ENCODE measurements at regions not wholly inside any gene's neighbourhood (a gene's known extent, or its start where the extent isn't known, plus 50 kb on each side); places are given as distances from the start of the nearest gene placed in this dataset.

- no peak overlapping the region for H3K27ac Mint-ChIP-seq
- H3K4me1 Mint-ChIP-seq (ENCODE audit: low read depth), result no peaks in the 10 kb centered on the region
- intact Hi-C loops (cut with micrococcal nuclease), result no loop called here
- no peak overlapping the region for H3K4me3 Mint-ChIP-seq
- DNase-seq, result no peak
- no peaks in the 10 kb centered on the region for H3K27me3 Mint-ChIP-seq (ENCODE audit: low read depth)
- no peaks in the 10 kb centered on the region for H3K36me3 Mint-ChIP-seq (ENCODE audit: low read depth)
- peaks cover 4% of the 10 kb centered on the region for H3K9me3 Mint-ChIP-seq
- CTCF ChIA-PET, result no interaction called here
Observed at GRCh38 chr6:92550501-92550900, 868.9 kb downstream of the EPHA7 start.

- Mint-ChIP-seq H3K4me1 (ENCODE audit: low read depth) (no peaks in the 10 kb centered on the region), H3K4me3 (no peak overlapping the region), H3K9me3 (peaks cover 4% of the 10 kb centered on the region), H3K27me3 (ENCODE audit: low read depth) (no peaks in the 10 kb centered on the region), H3K27ac (no peak overlapping the region), H3K36me3 (ENCODE audit: low read depth) (no peaks in the 10 kb centered on the region)
- intact Hi-C loops (cut with micrococcal nuclease), result no loop called here
- CTCF ChIA-PET, result no interaction called here
- no peak for DNase-seq
Observed at GRCh38 chr6:92545861-92546260, 873.5 kb downstream of the EPHA7 start.

DNA sequence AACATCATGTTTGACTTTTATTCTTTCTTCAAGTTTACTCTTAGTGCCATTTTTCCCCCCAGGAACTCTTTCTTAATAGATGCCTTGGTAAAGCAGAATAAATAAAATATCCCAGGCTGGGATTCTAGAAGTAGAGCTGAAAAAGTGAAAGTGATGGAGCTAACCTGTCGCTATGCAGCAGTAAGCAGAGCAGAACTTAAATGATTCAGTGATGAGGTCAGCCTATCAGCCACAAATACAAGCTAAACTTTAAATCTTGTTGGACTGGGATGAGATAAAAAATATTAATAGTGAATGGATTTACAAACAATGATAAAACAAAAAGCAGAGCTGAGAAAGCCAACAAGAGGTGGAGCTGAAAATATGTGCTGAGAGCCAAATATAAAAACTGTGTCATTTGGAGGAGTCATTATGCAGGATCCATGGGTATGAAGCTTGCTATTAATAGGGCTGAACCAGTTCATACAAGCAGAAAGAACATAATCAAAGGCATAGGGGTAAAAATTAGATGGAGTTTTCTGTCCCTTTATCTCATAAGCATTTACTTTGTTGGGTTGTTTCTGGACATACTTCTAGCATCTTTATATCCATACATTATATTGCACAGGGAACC, 877.8 kb downstream of the EPHA7 start:
- no peak for DNase-seq
- Mint-ChIP-seq H3K4me1 (ENCODE audit: low read depth) (no peaks in the 10 kb centered on the region), H3K4me3 (no peak overlapping the region), H3K9me3 (peaks cover 2% of the 10 kb centered on the region), H3K27ac (no peak overlapping the region), H3K36me3 (ENCODE audit: low read depth) (no peaks in the 10 kb centered on the region), H3K27me3 (ENCODE audit: low read depth) (no peaks in the 10 kb centered on the region)
- intact Hi-C loops (cut with micrococcal nuclease), result no loop called here
- CTCF ChIA-PET, result no interaction called here

- intact Hi-C loops (cut with micrococcal nuclease), result no loop called here
- Mint-ChIP-seq H3K4me3 (no peak overlapping the region), H3K9me3 (peaks cover 9% of the 10 kb centered on the region), H3K27me3 (ENCODE audit: low read depth) (no peaks in the 10 kb centered on the region), H3K4me1 (ENCODE audit: low read depth) (no peaks in the 10 kb centered on the region), H3K27ac (no peak overlapping the region), H3K36me3 (ENCODE audit: low read depth) (no peaks in the 10 kb centered on the region)
- DNase-seq, result no peak
- CTCF ChIA-PET, result no interaction called here
Observed at GRCh38 chr6:92538926-92539325, 880.4 kb downstream of the EPHA7 start.

DNA sequence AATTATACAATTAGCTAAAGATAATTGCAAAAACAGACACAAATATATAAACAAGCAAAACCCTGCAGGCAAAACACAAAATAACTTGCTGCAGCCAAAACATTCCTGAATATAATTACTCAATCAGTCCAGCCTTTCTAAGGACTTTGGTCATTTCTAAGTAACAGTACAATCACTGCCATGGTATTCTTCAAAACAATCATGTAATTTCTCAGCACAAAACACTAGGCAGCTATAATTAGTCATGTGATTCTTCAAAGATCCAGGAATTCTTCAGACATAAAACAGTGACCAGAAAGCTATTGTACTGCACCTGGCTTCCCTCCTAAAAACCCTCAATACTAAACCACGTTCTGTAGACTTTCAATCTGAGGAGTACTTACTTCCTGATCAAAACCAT, 881.1 kb downstream of the EPHA7 start:
- peaks cover 9% of the 10 kb centered on the region for H3K9me3 Mint-ChIP-seq
- CTCF ChIA-PET, result no interaction called here

GRCh38 chr6:92534109-92534508, 885.2 kb downstream of the EPHA7 start:
- Mint-ChIP-seq H3K27me3 (ENCODE audit: low read depth) (no peaks in the 10 kb centered on the region), H3K9me3 (peaks cover 7% of the 10 kb centered on the region), H3K27ac (no peak overlapping the region), H3K4me1 (ENCODE audit: low read depth) (no peaks in the 10 kb centered on the region), H3K4me3 (no peak overlapping the region), H3K36me3 (ENCODE audit: low read depth) (no peaks in the 10 kb centered on the region)
- CTCF ChIA-PET, result no interaction called here
- intact Hi-C loops (cut with micrococcal nuclease), result no loop called here
- no peak for DNase-seq

More for the DNA sequence above, 881.1 kb downstream of the EPHA7 start:
- Mint-ChIP-seq H3K27ac (no peak overlapping the region), H3K4me1 (ENCODE audit: low read depth) (no peaks in the 10 kb centered on the region), H3K27me3 (ENCODE audit: low read depth) (no peaks in the 10 kb centered on the region), H3K36me3 (ENCODE audit: low read depth) (no peaks in the 10 kb centered on the region), H3K4me3 (no peak overlapping the region)
- intact Hi-C loops (cut with micrococcal nuclease), result no loop called here
- no peak for DNase-seq

DNA sequence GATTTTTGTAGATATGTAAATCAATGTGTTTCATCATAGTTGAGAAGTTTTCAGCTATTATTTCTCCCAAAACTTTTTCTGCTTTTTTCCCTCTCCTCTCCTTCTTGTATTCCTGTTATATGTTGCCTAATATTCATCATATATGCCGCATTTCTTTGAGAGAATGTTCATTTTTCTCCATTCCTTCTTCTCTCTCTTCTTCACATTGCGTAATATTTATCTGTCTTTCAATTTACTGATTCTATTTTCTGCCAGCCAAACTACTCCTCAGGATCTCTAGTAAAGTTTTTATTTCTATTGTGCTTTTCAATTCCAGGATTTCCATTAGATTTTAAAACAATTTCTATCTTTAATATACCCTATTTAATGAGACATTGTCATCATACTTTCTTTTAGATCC, 896.8 kb downstream of the EPHA7 start:
- intact Hi-C loops (cut with micrococcal nuclease), result no loop called here
- Mint-ChIP-seq H3K27me3 (ENCODE audit: low read depth) (no peaks in the 10 kb centered on the region), H3K9me3 (peaks cover 10% of the 10 kb centered on the region), H3K4me3 (no peak overlapping the region), H3K27ac (no peak overlapping the region), H3K36me3 (ENCODE audit: low read depth) (no peaks in the 10 kb centered on the region), H3K4me1 (ENCODE audit: low read depth) (no peaks in the 10 kb centered on the region)
- DNase-seq, result no peak
- CTCF ChIA-PET, result no interaction called here

DNA sequence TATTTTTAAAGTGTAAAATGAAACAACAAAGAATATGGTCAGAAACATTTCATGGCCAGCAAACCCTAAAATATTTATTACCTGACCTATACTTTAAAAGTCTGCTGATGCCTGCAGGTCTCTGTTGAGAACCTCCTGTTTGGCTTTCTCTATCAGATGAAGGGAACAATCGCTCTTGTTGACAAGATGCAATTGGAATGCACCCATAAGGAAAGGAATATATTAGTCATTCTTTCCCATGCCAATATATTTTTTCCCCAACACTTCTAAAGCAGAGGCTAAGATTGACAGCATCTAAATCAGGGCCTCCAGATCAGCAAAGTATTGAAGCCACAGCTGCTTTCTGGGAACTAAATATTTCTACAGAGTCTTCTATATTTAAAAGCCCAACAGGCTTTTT, 897.8 kb downstream of the EPHA7 start:
- H3K36me3 Mint-ChIP-seq (ENCODE audit: low read depth), result no peaks in the 10 kb centered on the region
- H3K27ac Mint-ChIP-seq, result no peak overlapping the region
- H3K4me3 Mint-ChIP-seq, result no peak overlapping the region
- H3K4me1 Mint-ChIP-seq (ENCODE audit: low read depth), result no peaks in the 10 kb centered on the region
- CTCF ChIA-PET, result no interaction called here
- peaks cover 10% of the 10 kb centered on the region for H3K9me3 Mint-ChIP-seq
- no peaks in the 10 kb centered on the region for H3K27me3 Mint-ChIP-seq (ENCODE audit: low read depth)
- intact Hi-C loops (cut with micrococcal nuclease), result no loop called here
- no peak for DNase-seq

DNA sequence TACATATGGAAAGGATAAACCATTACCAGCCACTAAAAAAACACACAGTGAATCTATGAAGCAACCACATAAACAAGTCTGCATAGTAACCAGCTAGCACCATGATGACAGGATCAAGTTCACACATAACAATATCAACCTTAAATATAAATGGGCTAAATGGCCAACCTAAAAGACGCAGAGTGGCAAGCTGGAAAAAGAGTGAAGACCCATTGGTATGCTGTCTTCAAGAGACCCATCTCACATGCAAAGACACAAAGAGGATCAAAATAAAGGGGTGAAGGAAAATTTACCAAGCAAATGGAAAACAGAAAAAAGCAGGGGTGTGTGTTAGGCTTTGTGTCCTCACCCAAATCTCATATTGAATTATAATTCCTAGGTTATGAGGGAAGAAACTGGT, 909.2 kb downstream of the EPHA7 start:
- no peak for DNase-seq
- H3K4me1 Mint-ChIP-seq (ENCODE audit: low read depth), result no peaks in the 10 kb centered on the region
- CTCF ChIA-PET, result no interaction called here
- intact Hi-C loops (cut with micrococcal nuclease), result no loop called here
- H3K27me3 Mint-ChIP-seq (ENCODE audit: low read depth), result no peaks in the 10 kb centered on the region
- no peak overlapping the region for H3K27ac Mint-ChIP-seq
- H3K4me3 Mint-ChIP-seq, result no peak overlapping the region
- H3K36me3 Mint-ChIP-seq (ENCODE audit: low read depth), result no peaks in the 10 kb centered on the region
- H3K9me3 Mint-ChIP-seq, result peaks cover 15% of the 10 kb centered on the region

GRCh38 chr6:92507552-92507951, 911.8 kb downstream of the EPHA7 start:
- Mint-ChIP-seq H3K4me3 (no peak overlapping the region), H3K36me3 (ENCODE audit: low read depth) (no peaks in the 10 kb centered on the region), H3K4me1 (ENCODE audit: low read depth) (no peaks in the 10 kb centered on the region), H3K27me3 (ENCODE audit: low read depth) (no peaks in the 10 kb centered on the region), H3K9me3 (peaks cover 15% of the 10 kb centered on the region), H3K27ac (no peak overlapping the region)
- CTCF ChIA-PET, result no interaction called here
- intact Hi-C loops (cut with micrococcal nuclease), result no loop called here
- DNase-seq, result no peak

DNA sequence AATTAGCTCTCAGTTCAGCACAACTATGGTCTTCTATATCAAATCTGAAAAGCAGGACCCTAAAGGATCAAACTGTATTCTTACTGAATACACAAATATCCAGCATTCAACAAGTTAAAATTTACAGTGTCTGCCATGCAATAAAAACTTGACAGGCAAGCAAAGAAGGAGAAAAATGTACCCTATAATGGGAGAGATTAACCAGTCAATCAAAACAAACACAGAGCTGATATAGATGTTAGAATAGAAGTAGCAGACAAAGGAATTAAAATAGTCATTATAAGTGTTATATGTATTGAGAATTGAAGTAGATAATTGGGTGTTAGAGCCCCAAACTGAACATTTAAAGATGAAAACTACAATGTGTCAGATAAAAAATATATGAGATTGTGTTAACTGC, 914.9 kb downstream of the EPHA7 start:
- CTCF ChIA-PET, result no interaction called here
- no peak for DNase-seq
- Mint-ChIP-seq H3K27me3 (ENCODE audit: low read depth) (no peaks in the 10 kb centered on the region), H3K36me3 (ENCODE audit: low read depth) (no peaks in the 10 kb centered on the region), H3K9me3 (peaks cover 5% of the 10 kb centered on the region), H3K4me3 (no peak overlapping the region), H3K27ac (no peak overlapping the region), H3K4me1 (ENCODE audit: low read depth) (no peaks in the 10 kb centered on the region)
- intact Hi-C loops (cut with micrococcal nuclease), result no loop called here

DNA sequence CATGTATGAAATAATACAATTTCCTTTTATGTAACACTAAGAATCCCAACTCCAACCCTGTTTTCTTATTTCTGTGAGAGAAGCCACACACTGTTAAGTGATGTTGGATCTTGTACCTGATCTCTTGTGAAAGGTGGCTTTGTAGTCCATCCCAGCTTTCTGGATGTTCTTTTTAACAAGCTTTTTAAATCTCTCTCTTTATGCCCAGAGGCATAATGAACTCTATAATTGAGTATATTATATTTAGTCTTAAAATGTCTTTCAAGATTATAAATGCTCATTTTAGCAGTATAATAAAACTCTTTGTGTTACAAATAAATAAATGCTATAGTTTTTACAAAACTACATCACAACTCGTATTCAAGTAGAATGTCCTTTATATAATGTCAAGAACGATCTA, 922.1 kb downstream of the EPHA7 start:
- CTCF ChIA-PET, result no interaction called here
- no peak overlapping the region for H3K4me3 Mint-ChIP-seq
- intact Hi-C loops (cut with micrococcal nuclease), result no loop called here

GRCh38 chr6:92496527-92496926, 922.8 kb downstream of the EPHA7 start:
- DNase-seq, result no peak
- Mint-ChIP-seq H3K4me3 (no peak overlapping the region), H3K36me3 (ENCODE audit: low read depth) (no peaks in the 10 kb centered on the region), H3K27ac (no peak overlapping the region), H3K9me3 (peaks cover 2% of the 10 kb centered on the region), H3K4me1 (ENCODE audit: low read depth) (no peaks in the 10 kb centered on the region), H3K27me3 (ENCODE audit: low read depth) (no peaks in the 10 kb centered on the region)
- intact Hi-C loops (cut with micrococcal nuclease), result no loop called here
- CTCF ChIA-PET, result no interaction called here

More for the DNA sequence above, 922.1 kb downstream of the EPHA7 start:
- H3K27me3 Mint-ChIP-seq (ENCODE audit: low read depth), result no peaks in the 10 kb centered on the region
- H3K9me3 Mint-ChIP-seq, result peaks cover 2% of the 10 kb centered on the region
- no peaks in the 10 kb centered on the region for H3K36me3 Mint-ChIP-seq (ENCODE audit: low read depth)
- no peak for DNase-seq
- H3K27ac Mint-ChIP-seq, result no peak overlapping the region
- no peaks in the 10 kb centered on the region for H3K4me1 Mint-ChIP-seq (ENCODE audit: low read depth)

DNA sequence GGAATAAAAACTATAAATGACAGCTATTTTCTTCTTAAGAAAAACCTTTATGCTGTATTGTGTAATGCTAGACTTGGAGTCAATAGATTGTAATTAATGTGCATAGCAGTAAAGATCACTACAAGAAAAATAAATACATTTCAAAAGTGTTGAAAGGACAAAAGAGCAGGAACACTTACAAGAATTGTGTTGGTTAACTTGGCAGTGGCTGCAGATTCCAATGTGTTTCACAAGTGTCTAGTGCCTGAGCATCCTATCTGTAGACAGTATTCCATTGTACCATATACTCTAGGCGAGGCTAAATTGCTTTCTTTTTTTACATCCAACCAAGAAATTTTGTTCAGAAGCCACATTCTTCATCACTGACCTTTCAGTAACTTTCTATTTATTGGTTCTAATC, 924.1 kb downstream of the EPHA7 start:
- no peaks in the 10 kb centered on the region for H3K4me1 Mint-ChIP-seq (ENCODE audit: low read depth)
- CTCF ChIA-PET, result no interaction called here
- H3K4me3 Mint-ChIP-seq, result no peak overlapping the region
- intact Hi-C loops (cut with micrococcal nuclease), result no loop called here
- no peaks in the 10 kb centered on the region for H3K36me3 Mint-ChIP-seq (ENCODE audit: low read depth)
- H3K27me3 Mint-ChIP-seq (ENCODE audit: low read depth), result no peaks in the 10 kb centered on the region
- DNase-seq, result no peak
- H3K27ac Mint-ChIP-seq, result no peak overlapping the region
- H3K9me3 Mint-ChIP-seq, result no peaks in the 10 kb centered on the region
